RWPE2 (cell line): ENCODE measurements at regions not wholly inside any gene's neighbourhood (a gene's known extent, or its start where the extent isn't known, plus 50 kb on each side); places are given as distances from the start of the nearest gene placed in this dataset.
A peak's percentile ranks its signal among the peaks of the same experiment; 100 is the strongest.

Source experiments
- ATAC-seq: fragments of 200-7000 bp; cut with Tn5 transposase; 3 replicates; pipeline ENCODE4 v1.9.1; 2021; ENCODE audit warnings: low read depth
- DNase-seq: peaks from one replicate; pipeline ENCODE4 v3.0.0-alpha.2; 2020; ENCODE audit warnings: low spot score
- H3K27ac ChIP-seq: fragments of 450-650 bp; 2 replicates; pipeline ENCODE4 v1.5.1; 2017; ENCODE audit warnings: mild to moderate bottlenecking; ENCODE audit not compliant: poor library complexity, severe bottlenecking
- H3K27me3 ChIP-seq: fragments of 250-450 bp; sonication (Bioruptor Pico); 2 replicates; pipeline ENCODE4 v1.5.1; 2021; ENCODE audit warnings: mild to moderate bottlenecking, moderate library complexity; ENCODE audit not compliant: insufficient read depth, poor library complexity, severe bottlenecking
- H3K36me3 ChIP-seq: fragments of 250-450 bp; sonication (Bioruptor Pico); 2 replicates; pipeline ENCODE4 v1.5.1; 2020; ENCODE audit warnings: low read depth, mild to moderate bottlenecking, moderate library complexity
- H3K4me1 ChIP-seq: fragments of 250-450 bp; sonication (Bioruptor Pico); 2 replicates; pipeline ENCODE4 v1.5.1; 2021; ENCODE audit warnings: mild to moderate bottlenecking, moderate library complexity; ENCODE audit not compliant: insufficient read depth, poor library complexity, severe bottlenecking
- H3K4me3 ChIP-seq: fragments of 250-450 bp; sonication (Bioruptor Pico); 2 replicates; pipeline ENCODE4 v1.5.1; 2021; ENCODE audit warnings: mild to moderate bottlenecking, moderate library complexity; ENCODE audit not compliant: severe bottlenecking
- H3K9me3 ChIP-seq: fragments of 250-450 bp; sonication (Bioruptor Pico); 2 replicates; pipeline ENCODE4 v1.5.1; 2021; ENCODE audit warnings: mild to moderate bottlenecking, moderate library complexity; ENCODE audit not compliant: severe bottlenecking
- TF ChIP-seq, protein P1 (sequence below): fragments of 450-650 bp; IDR thresholded peaks from one replicate; pipeline ENCODE4 v1.5.1; 2017; ENCODE audit warnings: mild to moderate bottlenecking, moderate library complexity; ENCODE audit not compliant: poor library complexity, severe bottlenecking

DNA sequence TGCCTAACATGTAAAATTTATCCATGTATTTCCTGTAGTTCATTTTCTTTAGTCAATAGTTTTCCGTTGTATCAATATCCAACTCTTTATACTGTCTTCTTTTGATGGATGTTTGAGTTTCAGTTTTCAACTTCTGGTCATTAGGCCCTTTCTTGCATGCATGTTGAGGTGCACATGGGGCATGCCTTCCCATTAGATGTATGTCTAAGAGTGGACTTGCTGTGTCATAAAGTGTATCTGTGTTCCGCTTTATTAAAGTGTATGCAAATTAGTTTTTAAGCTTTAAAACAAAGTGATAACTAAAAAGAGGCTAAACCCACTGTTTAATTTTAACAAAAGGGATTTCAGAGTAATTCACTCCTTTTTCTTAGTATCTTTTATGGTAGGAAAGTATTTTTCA, 441.1 kb downstream of the PCNX1 start:
- Histone ChIP-seq H3K9me3 (no peaks in the 10 kb centered on the region), H3K27me3 (no peaks in the 10 kb centered on the region), H3K36me3 (peaks cover 12% of the 10 kb centered on the region), H3K4me3 (no peak overlapping the region), H3K4me1 (peaks cover 14% of the 10 kb centered on the region), H3K27ac (no peak overlapping the region)
- ATAC-seq (no peak), DNase-seq (no peak)
- TF ChIP-seq, protein P1, sequence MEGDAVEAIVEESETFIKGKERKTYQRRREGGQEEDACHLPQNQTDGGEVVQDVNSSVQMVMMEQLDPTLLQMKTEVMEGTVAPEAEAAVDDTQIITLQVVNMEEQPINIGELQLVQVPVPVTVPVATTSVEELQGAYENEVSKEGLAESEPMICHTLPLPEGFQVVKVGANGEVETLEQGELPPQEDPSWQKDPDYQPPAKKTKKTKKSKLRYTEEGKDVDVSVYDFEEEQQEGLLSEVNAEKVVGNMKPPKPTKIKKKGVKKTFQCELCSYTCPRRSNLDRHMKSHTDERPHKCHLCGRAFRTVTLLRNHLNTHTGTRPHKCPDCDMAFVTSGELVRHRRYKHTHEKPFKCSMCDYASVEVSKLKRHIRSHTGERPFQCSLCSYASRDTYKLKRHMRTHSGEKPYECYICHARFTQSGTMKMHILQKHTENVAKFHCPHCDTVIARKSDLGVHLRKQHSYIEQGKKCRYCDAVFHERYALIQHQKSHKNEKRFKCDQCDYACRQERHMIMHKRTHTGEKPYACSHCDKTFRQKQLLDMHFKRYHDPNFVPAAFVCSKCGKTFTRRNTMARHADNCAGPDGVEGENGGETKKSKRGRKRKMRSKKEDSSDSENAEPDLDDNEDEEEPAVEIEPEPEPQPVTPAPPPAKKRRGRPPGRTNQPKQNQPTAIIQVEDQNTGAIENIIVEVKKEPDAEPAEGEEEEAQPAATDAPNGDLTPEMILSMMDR, result no peak

DNA sequence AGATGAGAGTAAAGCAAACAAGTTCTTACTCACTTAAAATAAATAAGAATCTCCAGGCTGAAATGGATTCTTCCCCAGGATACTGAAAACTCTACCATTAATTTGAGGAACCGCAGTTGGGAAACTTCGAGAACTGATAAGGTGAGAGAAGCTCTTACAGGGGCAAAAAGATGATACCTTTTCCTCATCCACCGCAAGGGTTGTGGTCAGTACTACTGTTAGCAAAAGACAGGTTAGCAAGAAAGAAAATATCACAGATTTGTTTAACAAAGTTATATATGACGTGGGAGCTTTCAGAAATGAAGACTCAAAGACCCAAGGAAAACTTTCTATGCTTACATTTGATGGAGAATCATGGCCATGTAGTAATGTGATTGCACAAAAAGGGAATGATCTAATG, 441.6 kb downstream of the PCNX1 start:
- DNase-seq (no peak), ATAC-seq (no peak)
- H3K36me3 ChIP-seq, result peaks cover 12% of the 10 kb centered on the region
- TF ChIP-seq, protein P1, result no peak
- H3K4me3 ChIP-seq, result no peak overlapping the region
- no peaks in the 10 kb centered on the region for H3K27me3 ChIP-seq
- no peaks in the 10 kb centered on the region for H3K9me3 ChIP-seq
- no peak overlapping the region for H3K27ac ChIP-seq
- H3K4me1 ChIP-seq, result peaks cover 14% of the 10 kb centered on the region

DNA sequence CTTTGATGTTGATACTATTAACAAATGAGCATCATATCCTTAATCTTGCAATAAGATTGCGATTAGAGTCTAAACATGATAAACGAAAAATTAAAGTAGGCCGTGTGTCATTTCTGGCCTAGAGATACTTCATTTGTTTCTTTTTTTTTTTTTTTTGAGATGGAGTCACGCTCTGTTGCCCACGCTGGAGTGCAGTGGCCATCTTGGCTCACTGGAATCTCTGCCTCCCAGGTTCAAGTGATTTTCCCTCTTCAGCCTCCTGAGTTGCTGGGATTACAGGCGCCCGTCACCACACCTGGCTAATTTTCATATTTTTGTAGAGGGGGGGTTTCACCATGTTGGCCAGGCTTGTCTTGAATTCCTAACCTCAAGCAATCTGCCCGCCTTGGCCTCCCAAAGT, 446.9 kb downstream of the PCNX1 start:
- no peaks in the 10 kb centered on the region for H3K9me3 ChIP-seq
- peak overlapping the region; percentile 84 for H3K27ac ChIP-seq
- TF ChIP-seq, protein P1, result no peak
- peaks cover 12% of the 10 kb centered on the region for H3K36me3 ChIP-seq
- H3K4me3 ChIP-seq, result no peak overlapping the region
- ATAC-seq (no peak), DNase-seq (no peak)
- peaks cover 44% of the 10 kb centered on the region for H3K4me1 ChIP-seq
- H3K27me3 ChIP-seq, result no peaks in the 10 kb centered on the region

DNA sequence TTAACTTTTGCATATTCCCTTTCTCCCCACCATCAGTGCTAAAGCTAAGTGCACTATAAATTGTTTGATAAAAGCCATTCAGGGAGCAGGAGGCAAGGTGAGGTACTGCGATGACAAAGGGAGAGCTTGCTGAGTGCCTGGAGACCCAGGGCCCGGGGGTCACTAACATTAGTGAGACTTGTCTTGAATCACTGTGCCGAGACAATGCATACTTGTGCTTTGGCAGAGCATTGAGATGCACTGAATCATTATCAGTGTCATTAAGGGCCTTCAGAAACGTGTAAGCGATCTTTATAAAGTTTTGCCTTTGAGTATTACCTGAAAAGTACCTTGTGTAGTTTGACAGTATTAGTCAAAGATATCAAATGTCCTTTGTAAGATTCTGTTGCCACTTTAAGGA, 447.5 kb downstream of the PCNX1 start:
- H3K36me3 ChIP-seq, result peaks cover 12% of the 10 kb centered on the region
- no peaks in the 10 kb centered on the region for H3K9me3 ChIP-seq
- peak overlapping the region; percentile 84 for H3K27ac ChIP-seq
- peak; percentile 77 for DNase-seq
- peaks cover 44% of the 10 kb centered on the region for H3K4me1 ChIP-seq
- TF ChIP-seq, protein P1, result no peak
- H3K4me3 ChIP-seq, result no peak overlapping the region
- H3K27me3 ChIP-seq, result no peaks in the 10 kb centered on the region
- peak; percentile 83 for ATAC-seq

DNA sequence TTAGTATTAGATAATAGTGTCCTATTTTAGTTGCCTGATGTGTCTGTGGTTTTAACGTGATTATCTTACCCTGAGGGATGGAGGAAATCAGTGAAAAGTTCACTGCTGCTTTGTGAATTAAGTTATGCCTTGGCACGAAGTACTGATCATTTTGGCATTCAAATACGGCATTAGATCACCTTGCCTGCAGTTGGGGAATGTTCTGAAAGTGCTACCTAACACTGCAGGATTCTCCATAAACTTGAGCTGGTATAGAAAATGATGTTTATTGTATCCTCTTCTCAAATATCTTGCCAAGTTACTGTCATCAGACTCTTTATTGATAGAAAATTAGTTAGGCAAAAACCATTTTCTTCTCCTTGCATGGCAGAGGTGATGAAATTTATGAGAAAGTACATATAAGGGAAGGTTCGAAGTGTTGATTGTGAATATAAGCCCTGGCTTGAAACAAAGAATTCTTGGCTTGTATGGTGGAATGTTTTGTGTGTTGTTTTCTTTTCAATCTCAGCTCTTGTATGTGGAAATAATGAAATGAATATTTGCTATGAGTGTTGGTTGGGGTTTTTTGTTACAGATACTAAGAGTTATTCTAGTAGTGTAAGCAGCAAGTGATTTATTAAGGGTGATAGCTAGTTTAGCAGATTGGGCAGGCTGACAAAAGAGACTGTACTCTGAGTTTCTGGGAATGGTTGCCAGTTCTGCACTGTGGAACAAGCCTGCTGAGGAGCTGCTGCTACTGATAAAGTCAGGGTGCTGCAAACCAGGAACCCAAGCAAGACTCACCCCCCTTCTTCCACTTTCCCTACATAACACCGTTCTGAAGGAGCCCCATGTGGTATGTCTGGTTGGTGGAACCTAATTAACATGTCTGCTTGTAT, 448.3 kb downstream of the PCNX1 start:
- Histone ChIP-seq H3K36me3 (peaks cover 12% of the 10 kb centered on the region), H3K9me3 (no peaks in the 10 kb centered on the region), H3K4me1 (peaks cover 44% of the 10 kb centered on the region), H3K27ac (peak overlapping the region; percentile 84), H3K4me3 (no peak overlapping the region), H3K27me3 (no peaks in the 10 kb centered on the region)
- no peak for DNase-seq
- peak; percentile 66 for ATAC-seq
- TF ChIP-seq, protein P1, result no peak
